HFF-Myc (cell line): ENCODE measurements at regions not wholly inside any gene's neighbourhood (a gene's known extent, or its start where the extent isn't known, plus 50 kb on each side); places are given as distances from the start of the nearest gene placed in this dataset.

Experiments
- DNase-seq: peaks from one replicate; pipeline ENCODE4 v3.0.0-alpha.2; 2011; ENCODE audit warnings: low read depth; ENCODE audit errors: extremely low read depth
- H3K4me3 ChIP-seq: replicated peaks from 2 replicates; pipeline ENCODE4 v1.5.1; 2011; ENCODE audit warnings: low read depth, mild to moderate bottlenecking, control low read depth, low read length
- TF ChIP-seq, protein P1 (sequence below): IDR thresholded peaks from 2 replicates; pipeline ENCODE4 v1.5.1; 2012; ENCODE audit warnings: mild to moderate bottlenecking, low read depth, low read length, control low read depth; ENCODE audit errors: missing control alignments

DNA sequence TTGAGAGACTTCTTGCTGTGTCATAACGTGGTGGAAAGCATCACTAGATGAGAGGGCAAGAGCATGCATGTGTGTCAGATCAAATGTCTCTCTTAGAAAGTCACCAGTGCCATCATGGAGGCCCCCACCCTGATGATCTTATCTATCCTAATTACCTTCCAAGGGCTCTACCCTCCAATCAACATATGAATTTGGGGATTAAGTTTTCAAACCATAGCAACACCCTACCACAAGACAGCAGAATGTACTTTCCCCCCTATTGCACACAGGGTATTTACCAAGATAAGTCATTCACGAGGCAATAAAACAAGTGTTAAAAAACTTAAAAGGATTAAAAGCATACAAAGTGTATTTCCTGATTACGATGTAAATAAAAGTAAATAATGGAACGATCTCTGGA is 515.6 kb downstream of the LMO4 start:
- no peak overlapping the region for H3K4me3 ChIP-seq
- DNase-seq = no peak
- TF ChIP-seq, protein P1, sequence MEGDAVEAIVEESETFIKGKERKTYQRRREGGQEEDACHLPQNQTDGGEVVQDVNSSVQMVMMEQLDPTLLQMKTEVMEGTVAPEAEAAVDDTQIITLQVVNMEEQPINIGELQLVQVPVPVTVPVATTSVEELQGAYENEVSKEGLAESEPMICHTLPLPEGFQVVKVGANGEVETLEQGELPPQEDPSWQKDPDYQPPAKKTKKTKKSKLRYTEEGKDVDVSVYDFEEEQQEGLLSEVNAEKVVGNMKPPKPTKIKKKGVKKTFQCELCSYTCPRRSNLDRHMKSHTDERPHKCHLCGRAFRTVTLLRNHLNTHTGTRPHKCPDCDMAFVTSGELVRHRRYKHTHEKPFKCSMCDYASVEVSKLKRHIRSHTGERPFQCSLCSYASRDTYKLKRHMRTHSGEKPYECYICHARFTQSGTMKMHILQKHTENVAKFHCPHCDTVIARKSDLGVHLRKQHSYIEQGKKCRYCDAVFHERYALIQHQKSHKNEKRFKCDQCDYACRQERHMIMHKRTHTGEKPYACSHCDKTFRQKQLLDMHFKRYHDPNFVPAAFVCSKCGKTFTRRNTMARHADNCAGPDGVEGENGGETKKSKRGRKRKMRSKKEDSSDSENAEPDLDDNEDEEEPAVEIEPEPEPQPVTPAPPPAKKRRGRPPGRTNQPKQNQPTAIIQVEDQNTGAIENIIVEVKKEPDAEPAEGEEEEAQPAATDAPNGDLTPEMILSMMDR = no peak

DNA sequence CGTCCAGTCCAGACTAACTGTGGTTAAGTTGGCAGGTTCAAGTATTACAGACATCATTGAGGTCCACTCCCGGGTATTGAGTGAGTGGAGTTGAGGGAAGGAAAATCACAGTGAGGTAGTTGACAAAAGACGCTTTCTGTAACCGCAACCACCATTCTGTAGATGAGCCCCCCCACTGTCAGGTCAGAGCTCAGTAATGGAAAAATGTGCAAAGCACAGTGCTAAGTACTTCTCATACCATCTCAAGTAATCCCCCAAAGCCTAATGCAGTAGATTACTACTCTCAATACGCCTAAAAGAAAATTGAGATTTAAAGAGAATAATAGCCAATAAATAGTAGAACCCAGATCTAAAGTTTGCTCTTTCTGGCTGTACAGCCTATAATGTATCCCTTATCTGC is 522.8 kb downstream of the LMO4 start:
- H3K4me3 ChIP-seq = no peak overlapping the region
- DNase-seq = no peak
- TF ChIP-seq, protein P1 = no peak

DNA sequence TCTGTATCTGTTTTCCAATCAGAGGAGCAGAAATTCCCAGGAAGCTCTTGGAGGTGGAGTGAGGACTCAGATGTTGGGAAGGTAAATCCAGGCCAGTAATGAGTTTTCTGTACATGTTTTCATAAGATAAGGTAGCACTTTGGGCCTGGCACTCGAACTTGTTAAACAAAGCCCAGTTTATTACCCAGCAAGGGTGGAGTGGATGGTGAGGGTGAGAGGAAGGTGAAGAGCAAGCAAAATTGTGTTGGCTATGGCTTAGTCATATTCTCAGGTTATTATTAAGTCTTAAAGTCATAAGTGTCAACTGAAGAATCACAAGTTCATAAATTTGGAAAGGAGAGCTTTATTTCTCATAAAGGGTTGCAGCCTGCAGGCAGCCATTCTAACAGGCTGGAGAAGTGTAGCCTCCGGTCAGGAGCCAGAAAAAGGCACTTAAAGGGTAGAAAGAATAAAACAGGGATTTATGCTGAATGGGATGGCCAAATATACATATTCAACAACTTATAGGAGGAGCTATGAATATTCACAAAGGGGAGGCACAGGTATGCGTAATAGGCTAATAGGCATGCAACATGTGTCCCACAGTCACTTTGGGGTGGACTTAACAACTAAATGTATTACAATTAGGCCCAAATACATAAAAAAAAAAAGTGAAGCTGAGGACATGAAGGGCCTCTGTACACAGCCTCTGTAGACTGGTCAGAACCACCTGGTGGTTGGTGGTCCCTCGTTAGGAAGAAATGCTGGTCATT is 523.9 kb downstream of the LMO4 start:
- no peak overlapping the region for H3K4me3 ChIP-seq
- DNase-seq = no peak
- TF ChIP-seq, protein P1 = no peak

DNA sequence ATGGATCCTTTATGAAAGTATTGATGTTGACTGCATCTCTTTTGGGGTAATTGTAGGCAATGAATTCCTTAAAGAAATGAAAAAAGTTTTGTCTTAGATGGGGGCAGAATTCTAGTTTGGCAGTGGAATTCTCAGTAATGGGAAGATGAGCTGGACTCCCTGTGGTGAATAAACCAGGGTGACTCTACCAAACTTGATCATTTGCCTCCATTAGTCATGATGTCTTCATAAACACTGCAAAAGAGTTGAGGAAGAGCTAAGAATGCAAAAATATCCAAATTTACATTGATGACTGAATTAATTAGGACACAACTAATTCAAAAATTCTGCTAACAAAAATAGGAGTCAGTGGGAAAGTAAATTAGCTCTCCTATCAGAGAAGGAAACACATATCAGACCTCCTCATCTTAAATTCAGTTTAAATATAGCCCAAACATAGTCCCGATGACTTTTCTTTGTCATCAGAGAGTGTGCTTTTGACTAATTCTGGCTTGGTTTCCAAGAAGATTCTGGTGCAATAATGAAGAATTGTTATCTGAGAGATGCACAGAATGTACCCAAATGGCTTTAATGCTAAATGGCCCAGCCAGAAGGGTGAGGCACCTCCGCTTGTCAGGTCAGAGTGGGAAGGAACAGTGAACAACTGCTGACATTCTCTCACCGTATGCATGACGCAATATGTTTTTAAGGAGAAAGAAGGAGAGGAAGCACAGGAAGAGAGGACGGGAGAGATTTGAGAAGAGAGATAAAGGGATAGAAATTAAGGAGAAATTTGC is 525.1 kb downstream of the LMO4 start:
- TF ChIP-seq, protein P1 = no peak
- no peak overlapping the region for H3K4me3 ChIP-seq
- no peak for DNase-seq

DNA sequence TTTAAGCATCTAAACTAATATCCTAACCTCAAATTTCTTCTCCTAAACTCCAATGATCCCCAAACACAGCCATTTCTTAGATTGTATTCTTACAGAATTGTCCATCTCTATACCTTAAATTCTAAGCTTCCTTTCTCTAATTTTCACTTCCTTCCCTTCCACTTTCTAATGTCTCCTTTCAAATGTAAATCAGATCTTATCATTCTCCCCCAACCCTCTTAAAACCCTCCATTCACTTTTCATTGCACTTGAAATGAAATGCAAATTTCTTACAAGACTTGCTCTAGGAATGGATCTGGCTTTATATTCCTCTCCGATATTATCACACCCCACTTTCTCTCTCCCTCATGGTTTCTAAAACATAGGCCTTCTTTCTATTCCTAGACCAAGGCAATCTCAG is 534.6 kb downstream of the LMO4 start:
- TF ChIP-seq, protein P1 = no peak
- no peak overlapping the region for H3K4me3 ChIP-seq
- no peak for DNase-seq

DNA sequence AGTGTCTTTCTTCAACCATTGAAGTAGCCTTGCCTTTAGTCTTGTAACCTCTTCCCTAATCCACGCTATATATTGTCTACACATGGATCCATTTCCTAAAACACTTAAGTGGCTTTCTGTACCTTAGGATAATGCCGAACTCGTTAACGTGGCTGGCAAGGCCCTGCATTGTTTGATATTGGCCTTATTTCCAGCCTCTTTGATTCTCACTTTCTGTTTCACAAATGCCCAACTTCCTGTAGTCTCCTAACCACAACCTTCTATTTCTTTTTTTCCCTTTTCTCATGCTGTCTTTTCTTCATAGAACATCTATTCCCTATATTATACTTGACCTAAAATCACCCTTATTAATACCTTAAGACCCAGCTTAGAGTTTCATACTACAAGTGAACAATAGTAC is 536.0 kb downstream of the LMO4 start:
- no peak overlapping the region for H3K4me3 ChIP-seq
- TF ChIP-seq, protein P1 = no peak
- DNase-seq = no peak

DNA sequence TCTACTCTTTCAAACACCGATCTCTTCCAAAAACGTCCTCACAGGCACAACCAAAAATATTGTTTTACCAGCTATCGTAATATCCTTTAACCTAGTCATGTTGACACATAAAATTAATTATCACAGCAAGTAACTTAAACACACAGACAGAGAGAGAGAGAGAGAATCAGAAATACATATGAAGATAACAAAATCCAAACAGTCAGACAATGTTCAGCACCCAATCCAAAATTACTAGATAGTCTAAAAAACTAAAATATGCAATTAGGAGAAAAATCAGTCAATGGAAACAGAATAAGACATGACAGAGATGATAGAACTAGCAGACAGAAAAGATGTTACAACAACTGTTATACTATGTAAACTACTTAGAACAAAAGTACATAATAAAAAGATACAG is 537.7 kb downstream of the LMO4 start:
- TF ChIP-seq, protein P1 = no peak
- H3K4me3 ChIP-seq = no peak overlapping the region
- DNase-seq = no peak
